Right atrium auricular region (tissue), 2 donors: ENCODE measurements at regions not wholly inside any gene's neighbourhood (a gene's known extent, or its start where the extent isn't known, plus 50 kb on each side); places are given as distances from the start of the nearest gene placed in this dataset.

ENCODE experiments used
- DNase-seq: peaks from one replicate; pipeline ENCODE4 v3.0.0-alpha.2; 2019; ENCODE audit warnings: low spot score
- H3K27ac ChIP-seq, 2 donors: fragments of 200-600 bp; sonication (generic); 1 replicate in 1 of 2; 2 replicates in 1 of 2; pipeline ENCODE4 v1.5.1; 2016 to 2019
- H3K27me3 ChIP-seq, 2 donors: fragments of 200-600 bp; sonication (generic); one replicate each; pipeline versions ENCODE4 v1.5.1 to v1.6.0; 2017 to 2019
- H3K36me3 ChIP-seq: fragments of 200-600 bp; sonication (generic); one replicate; pipeline ENCODE4 v1.5.1; 2016
- H3K4me1 ChIP-seq, 2 donors: fragments of 200-600 bp; sonication (generic); one replicate each; pipeline versions ENCODE4 v1.5.1 to v1.6.0; 2017 to 2019
- H3K4me3 ChIP-seq, 2 donors: fragments of 200-600 bp; sonication (generic); 1 replicate in 1 of 2; 2 replicates in 1 of 2; pipeline ENCODE4 v1.5.1; 2017 to 2019; ENCODE audit warnings: mild to moderate bottlenecking in 1 of 2, moderate library complexity in 1 of 2
- H3K9me3 ChIP-seq, 2 donors: fragments of 200-600 bp; sonication (generic); one replicate each; pipeline ENCODE4 v1.5.1; 2019
- TF ChIP-seq, protein P1 (sequence below), 2 donors: fragments of 200-600 bp; sonication (generic); IDR thresholded peaks; one replicate each; pipeline ENCODE4 v1.5.1; 2019; ENCODE audit warnings: antibody characterized with exemption in 2 of 2

DNA sequence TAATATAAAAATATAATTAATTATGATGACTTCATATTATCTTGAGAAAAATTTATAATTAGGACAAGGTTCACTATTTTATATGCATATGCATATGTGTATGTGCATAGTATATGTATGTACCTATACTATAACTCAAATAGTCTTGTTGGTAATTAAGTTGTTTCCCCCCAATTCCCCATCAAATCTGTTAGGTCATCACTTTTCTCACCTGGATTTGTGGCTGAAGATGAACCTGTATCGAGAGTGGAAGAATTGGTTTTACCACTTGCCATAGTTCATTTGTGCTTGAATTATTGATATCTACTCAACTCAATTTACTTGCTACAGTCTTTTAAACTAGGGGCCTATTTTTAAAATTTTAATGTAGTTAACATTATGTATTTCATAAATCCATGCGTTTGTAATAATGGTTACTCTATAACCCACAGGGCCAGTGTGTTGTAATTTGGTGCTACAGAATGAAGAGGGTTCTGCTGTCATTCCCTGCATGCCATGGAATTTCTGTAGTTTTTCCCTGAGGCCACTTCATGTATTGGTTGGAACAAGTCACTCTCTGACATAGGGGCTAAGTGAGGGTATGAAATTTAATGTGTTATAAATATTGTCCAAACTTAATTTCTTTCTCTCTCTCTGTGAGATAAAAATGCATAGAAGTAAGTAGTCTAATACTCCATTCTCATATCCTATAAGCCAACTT lies 74.9 kb downstream of the TAF11L14 start:
- Histone ChIP-seq H3K4me3 (no peak overlapping the region), H3K4me1 (no peaks in the 10 kb centered on the region), H3K27ac (no peak overlapping the region), H3K36me3 (no peaks in the 10 kb centered on the region), H3K9me3 (peaks cover 0 to 3% of the 10 kb centered on the region in 2 donors), H3K27me3 (no peaks in the 10 kb centered on the region)
- DNase-seq = no peak
- TF ChIP-seq, protein P1, sequence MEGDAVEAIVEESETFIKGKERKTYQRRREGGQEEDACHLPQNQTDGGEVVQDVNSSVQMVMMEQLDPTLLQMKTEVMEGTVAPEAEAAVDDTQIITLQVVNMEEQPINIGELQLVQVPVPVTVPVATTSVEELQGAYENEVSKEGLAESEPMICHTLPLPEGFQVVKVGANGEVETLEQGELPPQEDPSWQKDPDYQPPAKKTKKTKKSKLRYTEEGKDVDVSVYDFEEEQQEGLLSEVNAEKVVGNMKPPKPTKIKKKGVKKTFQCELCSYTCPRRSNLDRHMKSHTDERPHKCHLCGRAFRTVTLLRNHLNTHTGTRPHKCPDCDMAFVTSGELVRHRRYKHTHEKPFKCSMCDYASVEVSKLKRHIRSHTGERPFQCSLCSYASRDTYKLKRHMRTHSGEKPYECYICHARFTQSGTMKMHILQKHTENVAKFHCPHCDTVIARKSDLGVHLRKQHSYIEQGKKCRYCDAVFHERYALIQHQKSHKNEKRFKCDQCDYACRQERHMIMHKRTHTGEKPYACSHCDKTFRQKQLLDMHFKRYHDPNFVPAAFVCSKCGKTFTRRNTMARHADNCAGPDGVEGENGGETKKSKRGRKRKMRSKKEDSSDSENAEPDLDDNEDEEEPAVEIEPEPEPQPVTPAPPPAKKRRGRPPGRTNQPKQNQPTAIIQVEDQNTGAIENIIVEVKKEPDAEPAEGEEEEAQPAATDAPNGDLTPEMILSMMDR (IDR thresholded peaks at IDR 0.05) = no peak

DNA sequence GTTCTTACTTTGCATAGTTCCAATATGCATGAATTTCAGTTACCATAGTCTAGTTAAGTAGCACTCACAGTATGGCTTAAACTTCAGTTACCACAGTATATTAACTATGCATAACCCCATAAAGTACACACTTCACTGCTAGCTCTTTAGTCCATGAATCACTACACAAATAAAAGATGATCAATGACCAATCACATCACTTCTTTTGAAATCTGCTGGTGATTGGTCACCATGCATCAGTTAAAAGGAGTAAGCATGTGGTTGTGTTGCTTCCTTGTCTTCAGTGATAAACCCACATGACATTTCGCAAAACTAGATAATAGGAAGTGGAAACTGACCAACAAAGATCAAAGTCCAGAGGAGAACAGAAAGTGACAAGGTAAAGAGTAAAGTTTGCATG lies 79.0 kb downstream of the TAF11L14 start:
- TF ChIP-seq, protein P1 (IDR thresholded peaks at IDR 0.05) = no peak
- Histone ChIP-seq H3K4me1 (no peaks in the 10 kb centered on the region), H3K4me3 (no peak overlapping the region)

DNA sequence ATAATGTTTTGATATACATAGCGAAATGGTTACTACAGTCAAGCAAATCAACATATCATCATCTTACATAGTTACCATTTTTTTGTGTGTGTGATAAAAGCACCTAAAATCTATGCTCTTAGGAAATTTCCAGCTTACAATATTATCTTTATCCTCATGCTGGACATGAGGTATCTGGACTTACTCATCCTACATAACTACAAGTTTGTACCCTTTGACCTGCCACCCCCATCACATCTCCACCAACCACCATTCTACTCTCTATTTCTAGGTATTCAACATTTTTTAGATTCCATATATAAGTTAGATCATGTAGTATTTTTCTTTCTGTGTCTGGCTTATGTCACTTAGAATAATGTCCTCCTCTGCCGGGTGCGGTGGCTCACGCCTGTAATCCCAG lies 79.9 kb downstream of the TAF11L14 start:
- TF ChIP-seq, protein P1 (IDR thresholded peaks at IDR 0.05) = no peak
- H3K9me3 ChIP-seq = no peaks in the 10 kb centered on the region

More for the DNA sequence above, 79.0 kb downstream of the TAF11L14 start:
- Histone ChIP-seq H3K27me3 (no peaks in the 10 kb centered on the region), H3K36me3 (no peaks in the 10 kb centered on the region), H3K27ac (no peak overlapping the region), H3K9me3 (no peaks in the 10 kb centered on the region)
- DNase-seq = no peak

DNA sequence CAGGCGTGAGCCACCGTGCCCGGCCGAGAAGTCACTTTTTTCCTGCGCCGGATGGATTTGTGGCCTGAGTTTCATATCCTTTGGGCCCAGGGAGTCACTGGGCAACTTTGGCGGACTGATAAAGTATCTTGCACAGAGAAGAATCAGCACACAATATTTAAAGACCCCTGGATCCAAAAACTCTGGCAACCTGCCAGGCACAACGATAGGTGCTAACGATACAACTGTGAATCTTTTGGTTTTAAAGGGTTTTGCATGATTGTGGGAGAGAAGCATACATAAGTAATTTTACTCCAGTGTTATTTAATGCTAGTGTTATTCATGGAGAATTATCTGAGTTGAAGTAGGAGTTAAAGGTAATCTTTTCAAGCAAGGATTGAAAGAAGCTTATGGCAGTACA lies 85.3 kb downstream of the TAF11L14 start:
- H3K36me3 ChIP-seq = no peaks in the 10 kb centered on the region
- no peak overlapping the region for H3K27ac ChIP-seq
- no peaks in the 10 kb centered on the region for H3K27me3 ChIP-seq
- H3K9me3 ChIP-seq = no peaks in the 10 kb centered on the region
- no peak for DNase-seq
- no peak overlapping the region for H3K4me3 ChIP-seq
- TF ChIP-seq, protein P1 (IDR thresholded peaks at IDR 0.05) = no peak
- H3K4me1 ChIP-seq = no peaks in the 10 kb centered on the region

More for the DNA sequence above, 79.9 kb downstream of the TAF11L14 start:
- no peak overlapping the region for H3K27ac ChIP-seq
- H3K4me1 ChIP-seq = no peaks in the 10 kb centered on the region
- H3K4me3 ChIP-seq = no peak overlapping the region
- no peak for DNase-seq
- no peaks in the 10 kb centered on the region for H3K27me3 ChIP-seq
- no peaks in the 10 kb centered on the region for H3K36me3 ChIP-seq

DNA sequence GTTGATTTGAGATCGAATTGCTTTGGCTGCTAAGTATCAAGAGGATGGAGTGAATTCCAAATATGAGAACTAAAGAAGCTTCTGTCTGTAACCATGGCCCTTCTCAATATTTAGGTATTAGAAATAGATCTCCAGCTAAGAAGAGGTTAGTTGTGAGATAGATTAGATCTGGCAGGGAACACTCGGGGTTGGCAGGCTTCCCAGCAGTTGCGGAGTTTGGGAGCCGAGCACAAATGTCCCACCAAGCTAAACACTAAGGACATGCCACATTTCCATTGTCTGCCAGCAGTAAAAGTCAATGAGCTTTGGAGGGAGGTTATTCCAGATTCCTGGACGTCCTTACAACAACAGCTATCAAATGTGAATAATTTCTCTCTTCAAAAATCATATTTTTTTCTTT lies 85.8 kb downstream of the TAF11L14 start:
- DNase-seq = no peak
- Histone ChIP-seq H3K9me3 (no peaks in the 10 kb centered on the region), H3K27me3 (no peaks in the 10 kb centered on the region), H3K36me3 (no peaks in the 10 kb centered on the region), H3K27ac (no peak overlapping the region), H3K4me1 (no peaks in the 10 kb centered on the region), H3K4me3 (no peak overlapping the region)
- TF ChIP-seq, protein P1 (IDR thresholded peaks at IDR 0.05) = no peak

DNA sequence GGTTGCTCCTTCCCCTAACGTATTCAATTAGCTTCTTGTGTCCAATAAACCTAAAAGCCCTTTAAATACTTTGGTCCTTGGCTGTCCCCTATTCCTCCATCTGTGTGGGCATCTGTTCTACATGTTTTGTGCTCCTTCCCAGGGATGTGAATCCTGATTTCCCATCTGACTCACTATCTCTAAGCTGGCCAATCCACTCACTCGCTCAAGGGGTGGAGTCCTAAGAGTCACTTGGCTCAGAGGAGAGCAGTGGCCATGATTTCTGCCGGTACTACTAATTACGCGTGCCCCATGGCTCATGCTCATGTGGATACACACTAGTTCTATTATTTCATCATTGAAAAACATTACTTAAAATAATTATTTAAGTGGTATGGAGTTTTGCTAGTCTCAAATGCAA lies 89.6 kb downstream of the TAF11L14 start:
- no peaks in the 10 kb centered on the region for H3K9me3 ChIP-seq
- DNase-seq = no peak
- H3K27me3 ChIP-seq = no peaks in the 10 kb centered on the region
- no peak overlapping the region for H3K4me3 ChIP-seq
- TF ChIP-seq, protein P1 (IDR thresholded peaks at IDR 0.05) = no peak
- H3K4me1 ChIP-seq = no peaks in the 10 kb centered on the region
- no peak overlapping the region for H3K27ac ChIP-seq
- no peaks in the 10 kb centered on the region for H3K36me3 ChIP-seq
